ENCODE measurements at regions not wholly inside any gene's neighbourhood (a gene's known extent, or its start where the extent isn't known, plus 50 kb on each side); places are given as distances from the start of the nearest gene placed in this dataset.

DNA sequence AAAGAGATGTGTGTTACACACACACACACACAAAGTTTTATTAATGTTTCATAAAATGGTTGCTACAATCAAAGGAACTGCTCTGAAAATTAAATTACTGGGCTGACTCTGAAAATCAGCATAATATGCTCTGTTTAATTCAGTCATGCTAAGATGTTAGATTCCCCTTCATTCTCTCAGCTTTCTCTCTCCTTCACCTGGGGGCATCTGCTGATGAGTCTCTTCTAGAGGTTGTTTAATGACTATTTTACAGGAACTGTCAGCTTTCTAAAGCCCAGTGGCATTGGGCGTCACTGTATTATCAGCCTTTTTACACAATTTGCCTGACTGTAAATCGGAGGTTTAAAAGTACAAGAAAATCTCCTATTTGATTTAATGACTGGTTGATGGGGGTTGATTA is 559.7 kb upstream of the POU3F2 start:
- H3K4me3 Mint-ChIP-seq: no peak overlapping the region
- Histone ChIP-seq H3K27me3 (ENCODE audit: control insufficient read depth, insufficient read depth, low read length, poor library complexity, severe bottlenecking) (no peaks in the 10 kb centered on the region), H3K36me3 (ENCODE audit: control insufficient read depth, insufficient read depth, low read length) (no peaks in the 10 kb centered on the region), H3K9me3 (ENCODE audit: control insufficient read depth, low read length) (no peaks in the 10 kb centered on the region), H3K27ac (ENCODE audit: low read depth, low read length) (no peak overlapping the region), H3K9ac (ENCODE audit: extremely low read depth, low read length, poor library complexity, severe bottlenecking) (no peak overlapping the region), H3K4me3 (ENCODE audit: low read length) (no peak overlapping the region), H3K4me1 (ENCODE audit: control insufficient read depth, insufficient read depth, low read length) (no peaks in the 10 kb centered on the region)
- no peaks in the 10 kb centered on the region for H3K4me1 Mint-ChIP-seq
- H3K9me3 Mint-ChIP-seq: no peaks in the 10 kb centered on the region
- no peaks in the 10 kb centered on the region for H3K27me3 Mint-ChIP-seq (ENCODE audit: insufficient read depth)
- TF ChIP-seq, protein P1, sequence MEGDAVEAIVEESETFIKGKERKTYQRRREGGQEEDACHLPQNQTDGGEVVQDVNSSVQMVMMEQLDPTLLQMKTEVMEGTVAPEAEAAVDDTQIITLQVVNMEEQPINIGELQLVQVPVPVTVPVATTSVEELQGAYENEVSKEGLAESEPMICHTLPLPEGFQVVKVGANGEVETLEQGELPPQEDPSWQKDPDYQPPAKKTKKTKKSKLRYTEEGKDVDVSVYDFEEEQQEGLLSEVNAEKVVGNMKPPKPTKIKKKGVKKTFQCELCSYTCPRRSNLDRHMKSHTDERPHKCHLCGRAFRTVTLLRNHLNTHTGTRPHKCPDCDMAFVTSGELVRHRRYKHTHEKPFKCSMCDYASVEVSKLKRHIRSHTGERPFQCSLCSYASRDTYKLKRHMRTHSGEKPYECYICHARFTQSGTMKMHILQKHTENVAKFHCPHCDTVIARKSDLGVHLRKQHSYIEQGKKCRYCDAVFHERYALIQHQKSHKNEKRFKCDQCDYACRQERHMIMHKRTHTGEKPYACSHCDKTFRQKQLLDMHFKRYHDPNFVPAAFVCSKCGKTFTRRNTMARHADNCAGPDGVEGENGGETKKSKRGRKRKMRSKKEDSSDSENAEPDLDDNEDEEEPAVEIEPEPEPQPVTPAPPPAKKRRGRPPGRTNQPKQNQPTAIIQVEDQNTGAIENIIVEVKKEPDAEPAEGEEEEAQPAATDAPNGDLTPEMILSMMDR (conservative IDR thresholded peaks at IDR 0.05): no peak
- no peaks in the 10 kb centered on the region for H3K36me3 Mint-ChIP-seq (ENCODE audit: low read depth)
- DNase-seq: no peak
- H3K27ac Mint-ChIP-seq: no peak overlapping the region
- WGBS, 2 experiments (ENCODE audit: insufficient coverage in 1 of 2, insufficient read length in 1 of 2): 46% methylated on average over 2 of the region's 2 CpGs; no CpG with 5 or more reads in 1 of the 2 experiments

DNA sequence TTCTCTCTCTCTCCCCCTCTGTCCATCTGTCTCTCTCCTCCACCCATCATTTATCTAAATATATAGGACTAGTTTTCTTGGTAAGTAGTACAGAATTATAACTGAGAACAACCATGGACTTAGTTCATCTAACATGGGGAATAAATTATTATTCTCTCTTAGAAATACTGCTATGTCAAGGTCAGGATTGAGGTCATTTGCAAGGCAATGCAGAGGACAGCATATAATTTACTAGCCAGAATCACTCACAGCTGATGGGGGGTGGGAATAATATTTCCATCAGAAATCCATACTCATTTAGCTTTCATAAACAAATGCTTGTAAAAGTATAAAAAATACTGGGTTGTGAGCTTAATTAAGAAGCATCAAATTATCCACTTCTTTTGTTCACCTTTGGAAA is 553.9 kb upstream of the POU3F2 start:
- Histone ChIP-seq H3K9me3 (ENCODE audit: control insufficient read depth, low read length) (no peaks in the 10 kb centered on the region), H3K27ac (ENCODE audit: low read depth, low read length) (no peak overlapping the region), H3K9ac (ENCODE audit: extremely low read depth, low read length, poor library complexity, severe bottlenecking) (no peak overlapping the region), H3K4me3 (ENCODE audit: low read length) (no peak overlapping the region), H3K36me3 (ENCODE audit: control insufficient read depth, insufficient read depth, low read length) (no peaks in the 10 kb centered on the region), H3K27me3 (ENCODE audit: control insufficient read depth, insufficient read depth, low read length, poor library complexity, severe bottlenecking) (no peaks in the 10 kb centered on the region), H3K4me1 (ENCODE audit: control insufficient read depth, insufficient read depth, low read length) (no peaks in the 10 kb centered on the region)
- H3K36me3 Mint-ChIP-seq (ENCODE audit: low read depth): no peaks in the 10 kb centered on the region
- H3K9me3 Mint-ChIP-seq: no peaks in the 10 kb centered on the region
- H3K27ac Mint-ChIP-seq: no peak overlapping the region
- no peak overlapping the region for H3K4me3 Mint-ChIP-seq
- H3K4me1 Mint-ChIP-seq: no peaks in the 10 kb centered on the region
- no peaks in the 10 kb centered on the region for H3K27me3 Mint-ChIP-seq (ENCODE audit: insufficient read depth)
- DNase-seq: no peak
- TF ChIP-seq, protein P1 (conservative IDR thresholded peaks at IDR 0.05): no peak

GRCh38 chr6:98286620-98287019 is 547.8 kb upstream of the POU3F2 start:
- Mint-ChIP-seq H3K27ac (no peak overlapping the region), H3K27me3 (ENCODE audit: insufficient read depth) (no peaks in the 10 kb centered on the region), H3K4me1 (no peaks in the 10 kb centered on the region), H3K9me3 (no peaks in the 10 kb centered on the region), H3K36me3 (ENCODE audit: low read depth) (no peaks in the 10 kb centered on the region), H3K4me3 (no peak overlapping the region)
- Histone ChIP-seq H3K4me3 (ENCODE audit: low read length) (no peak overlapping the region), H3K9ac (ENCODE audit: extremely low read depth, low read length, poor library complexity, severe bottlenecking) (no peak overlapping the region), H3K27me3 (ENCODE audit: control insufficient read depth, insufficient read depth, low read length, poor library complexity, severe bottlenecking) (no peaks in the 10 kb centered on the region), H3K4me1 (ENCODE audit: control insufficient read depth, insufficient read depth, low read length) (no peaks in the 10 kb centered on the region), H3K36me3 (ENCODE audit: control insufficient read depth, insufficient read depth, low read length) (no peaks in the 10 kb centered on the region), H3K9me3 (ENCODE audit: control insufficient read depth, low read length) (no peaks in the 10 kb centered on the region), H3K27ac (ENCODE audit: low read depth, low read length) (no peak overlapping the region)
- 93 to 100% methylated on average over 2 to 3 of the region's 3 CpGs for WGBS, 2 experiments (ENCODE audit: insufficient coverage in 1 of 2, insufficient read length in 1 of 2)
- TF ChIP-seq, protein P1 (conservative IDR thresholded peaks at IDR 0.05): no peak
- no peak for DNase-seq
